H7 (cell line): ENCODE measurements at regions not wholly inside any gene's neighbourhood (a gene's known extent, or its start where the extent isn't known, plus 50 kb on each side); places are given as distances from the start of the nearest gene placed in this dataset.
"Not testable (repeated sequence)": the region's sequence is repeated elsewhere in the genome, so short reads cannot be mapped to it uniquely, and the experiment has no call there.

Experiments
- DNase-seq: peaks from one replicate; pipeline ENCODE4 v3.0.0; 2012
- H3K27me3 ChIP-seq: 2 replicates; pipeline ENCODE4 v1.6.0; 2011; ENCODE audit warnings: mild to moderate bottlenecking, low read length; ENCODE audit not compliant: control insufficient read depth, insufficient read depth
- H3K36me3 ChIP-seq: replicated peaks from 2 replicates; pipeline ENCODE4 v1.5.1; 2011; ENCODE audit warnings: low read length; ENCODE audit not compliant: control insufficient read depth, insufficient read depth
- H3K4me3 ChIP-seq: 2 replicates; pipeline ENCODE4 v1.5.1; 2011; ENCODE audit warnings: low read depth, mild to moderate bottlenecking, control low read depth, low read length, moderate library complexity; ENCODE audit not compliant: insufficient read depth

- DNase-seq: no peak
- H3K27me3 ChIP-seq: no peaks in the 10 kb centered on the region
- no peak overlapping the region for H3K4me3 ChIP-seq
- no peaks in the 10 kb centered on the region for H3K36me3 ChIP-seq
Observed at GRCh38 chr1:219072329-219072728, 101.3 kb upstream of the LYPLAL1 start.

DNA sequence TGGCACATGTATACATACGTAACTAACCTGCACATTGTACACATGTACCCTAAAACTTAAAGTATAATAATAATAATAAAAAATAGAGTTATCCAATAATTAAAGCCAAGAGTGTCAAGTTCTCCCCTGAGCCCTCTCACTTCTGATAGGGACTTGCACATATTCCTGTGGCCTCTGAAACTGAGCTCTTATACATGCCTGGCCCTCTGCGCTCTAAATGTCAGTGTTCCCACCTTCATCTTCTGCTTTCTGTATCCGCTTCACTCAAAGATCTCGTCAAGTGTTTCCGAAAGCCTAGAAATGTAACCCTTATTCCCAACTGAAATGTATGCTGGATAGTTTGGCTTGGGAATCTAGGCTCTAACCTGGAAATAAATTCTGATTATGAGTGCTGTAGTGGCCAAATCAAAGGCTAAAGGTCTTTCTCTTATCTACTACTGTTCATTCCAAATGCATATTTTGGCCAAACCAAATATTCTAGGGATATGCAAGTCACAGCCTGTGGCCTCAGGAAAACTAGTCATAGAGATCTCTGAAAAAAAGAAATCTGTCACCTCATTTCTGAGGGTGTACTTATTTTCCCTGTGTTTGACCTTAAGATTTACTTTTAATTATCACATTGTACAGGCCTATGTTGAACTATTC lies 99.5 kb upstream of the LYPLAL1 start:
- DNase-seq: no peak

GRCh38 chr1:219075121-219075879 lies 98.4 kb upstream of the LYPLAL1 start:
- DNase-seq: no peak
- H3K4me3 ChIP-seq: no peak overlapping the region
- H3K27me3 ChIP-seq: no peaks in the 10 kb centered on the region
- no peaks in the 10 kb centered on the region for H3K36me3 ChIP-seq

More for the DNA sequence above, 99.5 kb upstream of the LYPLAL1 start:
- Histone ChIP-seq H3K27me3 (no peaks in the 10 kb centered on the region), H3K4me3 (no peak overlapping the region), H3K36me3 (no peaks in the 10 kb centered on the region)

DNA sequence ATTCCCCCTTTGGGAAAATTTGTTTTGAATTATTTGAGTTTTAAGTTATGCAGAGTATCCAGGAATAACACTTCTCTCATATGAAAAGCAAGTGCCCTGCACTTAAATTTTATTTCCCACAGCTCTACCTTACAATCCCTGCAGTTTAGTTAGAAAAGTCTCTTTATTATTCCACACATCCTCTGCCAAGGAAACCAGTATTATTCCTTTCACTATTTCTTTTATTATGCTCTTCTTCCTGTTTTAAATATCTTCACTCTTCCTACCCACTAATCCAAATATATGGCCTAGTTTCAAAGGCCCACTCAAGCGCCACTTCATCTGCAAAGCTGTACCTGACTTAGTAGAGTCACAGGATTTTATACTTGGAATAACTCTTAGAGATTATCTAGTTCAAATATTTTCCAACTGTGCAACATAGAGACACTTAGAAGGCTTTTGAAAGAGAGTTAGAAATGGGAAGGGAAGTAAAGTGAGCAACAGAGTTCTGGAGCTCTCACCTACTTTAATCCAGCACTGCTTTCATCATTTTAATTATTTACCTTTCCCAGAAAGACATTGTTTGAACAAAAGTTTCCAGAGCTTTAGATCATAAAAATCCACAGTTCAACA lies 97.2 kb upstream of the LYPLAL1 start:
- no peak for DNase-seq
- H3K4me3 ChIP-seq: no peak overlapping the region
- no peaks in the 10 kb centered on the region for H3K27me3 ChIP-seq
- no peaks in the 10 kb centered on the region for H3K36me3 ChIP-seq

DNA sequence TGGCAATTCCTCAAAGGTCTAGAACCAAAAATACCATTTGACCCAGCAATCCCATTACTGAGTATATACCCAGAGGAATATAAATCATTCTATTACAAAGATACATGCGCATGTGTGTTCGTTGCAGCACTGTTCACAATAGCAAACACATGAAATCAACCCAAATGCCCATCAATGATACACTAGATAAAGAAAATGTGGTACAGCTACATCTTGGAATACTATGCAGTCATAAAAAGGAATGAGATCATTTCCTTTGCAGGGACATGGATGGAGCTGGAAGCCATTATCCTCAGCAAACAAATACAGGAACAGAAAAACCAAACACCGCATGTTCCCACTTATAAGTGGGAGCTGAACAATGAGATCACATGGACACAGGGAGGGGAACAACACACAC lies 95.9 kb upstream of the LYPLAL1 start:
- H3K36me3 ChIP-seq, H3K27me3 ChIP-seq, DNase-seq, H3K4me3 ChIP-seq: not testable (repeated sequence)

- no peak overlapping the region for H3K4me3 ChIP-seq
- no peaks in the 10 kb centered on the region for H3K36me3 ChIP-seq
- H3K27me3 ChIP-seq: no peaks in the 10 kb centered on the region
- DNase-seq: no peak
Observed at GRCh38 chr1:219081943-219082925, 91.4 kb upstream of the LYPLAL1 start.

DNA sequence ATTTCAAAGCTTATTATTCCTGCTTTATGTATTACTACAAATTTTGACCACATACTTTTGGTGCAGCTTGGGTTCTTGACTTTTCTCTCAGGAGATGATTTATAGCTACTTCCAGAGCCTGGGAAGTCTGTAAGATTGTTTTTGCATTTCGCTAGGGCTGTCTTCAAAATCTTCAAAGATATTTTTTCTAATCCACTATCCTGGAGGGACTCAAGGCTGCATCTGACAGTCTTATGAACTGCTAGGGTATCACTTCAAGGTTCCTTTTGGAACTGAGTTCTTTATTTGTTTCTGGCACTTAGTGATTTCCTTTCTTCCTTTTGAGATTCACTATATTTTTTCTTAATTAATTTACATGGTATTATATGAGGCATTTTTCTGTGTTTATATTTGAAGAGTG lies 90.0 kb upstream of the LYPLAL1 start:
- Histone ChIP-seq H3K36me3 (no peaks in the 10 kb centered on the region), H3K4me3 (no peak overlapping the region), H3K27me3 (no peaks in the 10 kb centered on the region)
- DNase-seq: no peak

GRCh38 chr1:219085082-219085481 lies 88.6 kb upstream of the LYPLAL1 start:
- Histone ChIP-seq H3K36me3 (no peaks in the 10 kb centered on the region), H3K27me3 (no peaks in the 10 kb centered on the region), H3K4me3 (no peak overlapping the region)
- no peak for DNase-seq

DNA sequence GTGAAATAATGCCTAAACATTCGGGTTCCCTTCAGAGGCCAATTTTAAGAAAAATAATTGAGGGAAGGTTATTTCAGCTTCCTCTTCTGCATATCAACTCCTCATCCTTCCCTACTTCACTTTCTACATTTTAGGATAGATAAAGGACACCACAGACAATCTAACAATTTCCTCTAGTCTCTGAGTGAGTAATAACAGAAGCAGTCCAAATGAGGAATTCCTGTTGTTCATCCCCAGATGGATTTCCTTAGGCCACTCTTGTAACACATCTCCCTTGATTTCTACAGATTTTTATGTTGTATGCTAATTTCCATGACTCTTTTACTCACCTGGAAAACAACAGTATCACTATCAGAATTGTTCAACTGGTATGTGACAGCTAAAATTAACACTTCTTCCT lies 87.7 kb upstream of the LYPLAL1 start:
- no peak for DNase-seq
- no peaks in the 10 kb centered on the region for H3K36me3 ChIP-seq
- no peaks in the 10 kb centered on the region for H3K27me3 ChIP-seq
- H3K4me3 ChIP-seq: no peak overlapping the region

- H3K4me3 ChIP-seq: no peak overlapping the region
- H3K36me3 ChIP-seq: no peaks in the 10 kb centered on the region
- no peaks in the 10 kb centered on the region for H3K27me3 ChIP-seq
- no peak for DNase-seq
Observed at GRCh38 chr1:219086956-219087469, 86.7 kb upstream of the LYPLAL1 start.

DNA sequence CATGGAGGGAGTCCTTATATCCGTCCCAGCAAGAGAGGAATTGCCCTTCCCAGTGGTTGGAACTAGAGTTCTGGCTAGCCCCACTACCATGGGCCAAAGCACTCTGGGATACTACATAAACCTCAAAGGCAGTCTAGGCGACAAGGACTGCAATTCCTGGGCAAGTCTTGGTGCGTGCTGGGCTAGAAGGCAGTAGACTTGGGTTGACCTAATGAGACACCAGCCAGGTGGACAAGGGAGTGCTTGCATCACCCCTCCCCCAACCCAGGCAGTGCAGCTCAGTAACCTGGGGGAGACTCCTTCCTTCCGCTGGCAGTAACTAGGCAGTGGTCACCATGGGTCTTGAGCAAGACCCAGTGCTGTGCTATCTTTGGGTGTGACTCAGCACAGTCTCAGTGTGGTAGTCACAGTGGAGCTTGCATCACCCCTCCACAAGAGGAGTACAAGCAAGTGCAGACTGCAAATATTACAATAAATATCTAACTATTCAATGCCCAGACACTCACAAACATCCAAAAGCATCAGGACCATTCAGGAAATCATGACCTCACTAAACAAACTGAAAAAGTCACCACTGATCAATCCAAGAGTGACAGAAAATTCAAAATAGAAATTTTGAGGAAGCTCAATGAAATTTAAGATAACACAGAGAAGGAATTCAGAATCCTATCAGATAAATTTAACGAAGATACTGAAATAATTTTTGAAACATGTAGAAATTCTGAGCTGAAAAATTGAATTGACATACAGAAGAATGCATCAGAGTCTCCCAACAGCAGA lies 84.7 kb upstream of the LYPLAL1 start:
- no peak for DNase-seq
- Histone ChIP-seq H3K27me3 (no peaks in the 10 kb centered on the region), H3K4me3 (no peak overlapping the region), H3K36me3 (no peaks in the 10 kb centered on the region)

DNA sequence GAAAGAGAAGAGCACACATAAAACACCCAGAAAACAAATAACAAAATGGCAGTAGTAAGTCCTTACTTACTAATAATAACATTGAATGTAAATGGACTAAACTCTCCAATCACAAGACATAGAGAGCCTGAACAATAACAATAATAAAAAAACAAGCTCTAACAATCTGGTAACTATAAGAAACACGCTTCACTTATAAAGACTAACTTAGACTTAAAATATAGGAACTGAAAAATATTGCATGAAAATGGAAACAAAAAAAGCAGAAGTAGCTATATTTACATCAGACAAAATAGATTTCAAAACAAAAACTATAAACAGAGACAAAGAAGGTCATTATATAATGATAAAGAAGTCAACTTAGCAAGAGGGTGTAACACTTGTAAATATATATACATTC lies 83.1 kb upstream of the LYPLAL1 start:
- DNase-seq: no peak
- Histone ChIP-seq H3K27me3 (no peaks in the 10 kb centered on the region), H3K36me3 (no peaks in the 10 kb centered on the region), H3K4me3 (no peak overlapping the region)

GRCh38 chr1:219092206-219092605 lies 81.5 kb upstream of the LYPLAL1 start:
- Histone ChIP-seq H3K27me3 (no peaks in the 10 kb centered on the region), H3K4me3 (no peak overlapping the region), H3K36me3 (no peaks in the 10 kb centered on the region)
- no peak for DNase-seq

DNA sequence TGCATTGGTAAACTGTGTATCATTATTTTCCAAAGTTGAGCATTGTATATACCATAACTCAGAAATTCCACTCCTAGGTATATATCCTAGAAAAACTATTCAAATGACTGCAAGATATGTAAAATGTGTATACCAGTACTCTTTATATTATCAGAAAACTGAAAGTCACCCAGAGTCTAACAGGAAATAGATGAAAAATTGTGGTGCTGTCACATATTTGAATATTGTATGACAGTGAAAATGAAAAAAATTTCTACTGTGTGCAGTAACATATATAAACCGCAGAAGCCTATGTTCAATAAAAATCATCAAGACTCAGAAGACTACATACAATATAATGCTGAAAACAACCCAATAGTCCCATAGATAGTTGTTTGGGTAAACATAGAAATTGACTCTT lies 74.4 kb upstream of the LYPLAL1 start:
- H3K27me3 ChIP-seq: no peaks in the 10 kb centered on the region
- no peak overlapping the region for H3K4me3 ChIP-seq
- H3K36me3 ChIP-seq: no peaks in the 10 kb centered on the region
- no peak for DNase-seq
